C4-2B (cell line): ENCODE measurements at regions not wholly inside any gene's neighbourhood (a gene's known extent, or its start where the extent isn't known, plus 50 kb on each side); places are given as distances from the start of the nearest gene placed in this dataset.

ENCODE experiments used
- CTCF ChIP-seq: fragments of 450-650 bp; conservative IDR thresholded peaks from 2 replicates; pipeline ENCODE4 v1.5.1; 2017; ENCODE audit warnings: mild to moderate bottlenecking
- ZFX ChIP-seq: fragments of 450-650 bp; IDR thresholded peaks from 2 replicates; pipeline ENCODE4 v1.6.1; 2017

- no peak for TF ChIP-seq CTCF
- no peak for TF ChIP-seq ZFX
Measured at GRCh38 chr11:70711911-70712185, 313.5 kb downstream of the CTTN start.
